DOHH2 (cell line): ENCODE measurements at regions not wholly inside any gene's neighbourhood (a gene's known extent, or its start where the extent isn't known, plus 50 kb on each side); places are given as distances from the start of the nearest gene placed in this dataset.

Experiments
- EZH2phosphoT487 ChIP-seq: fragments of 200-600 bp; sonication (generic); IDR thresholded peaks from 2 replicates; pipeline ENCODE4 v1.6.1; 2017; ENCODE audit warnings: borderline replicate concordance, mild to moderate bottlenecking, antibody characterized with exemption, low read length, moderate library complexity, mixed read lengths
- TF ChIP-seq, protein P1 (sequence below): fragments of 200-600 bp; sonication (generic); IDR thresholded peaks from one replicate; pipeline ENCODE4 v1.5.1; 2014; ENCODE audit warnings: antibody characterized with exemption, mild to moderate bottlenecking, low read depth, low read length; ENCODE audit not compliant: poor library complexity, severe bottlenecking

- TF ChIP-seq, protein P1, sequence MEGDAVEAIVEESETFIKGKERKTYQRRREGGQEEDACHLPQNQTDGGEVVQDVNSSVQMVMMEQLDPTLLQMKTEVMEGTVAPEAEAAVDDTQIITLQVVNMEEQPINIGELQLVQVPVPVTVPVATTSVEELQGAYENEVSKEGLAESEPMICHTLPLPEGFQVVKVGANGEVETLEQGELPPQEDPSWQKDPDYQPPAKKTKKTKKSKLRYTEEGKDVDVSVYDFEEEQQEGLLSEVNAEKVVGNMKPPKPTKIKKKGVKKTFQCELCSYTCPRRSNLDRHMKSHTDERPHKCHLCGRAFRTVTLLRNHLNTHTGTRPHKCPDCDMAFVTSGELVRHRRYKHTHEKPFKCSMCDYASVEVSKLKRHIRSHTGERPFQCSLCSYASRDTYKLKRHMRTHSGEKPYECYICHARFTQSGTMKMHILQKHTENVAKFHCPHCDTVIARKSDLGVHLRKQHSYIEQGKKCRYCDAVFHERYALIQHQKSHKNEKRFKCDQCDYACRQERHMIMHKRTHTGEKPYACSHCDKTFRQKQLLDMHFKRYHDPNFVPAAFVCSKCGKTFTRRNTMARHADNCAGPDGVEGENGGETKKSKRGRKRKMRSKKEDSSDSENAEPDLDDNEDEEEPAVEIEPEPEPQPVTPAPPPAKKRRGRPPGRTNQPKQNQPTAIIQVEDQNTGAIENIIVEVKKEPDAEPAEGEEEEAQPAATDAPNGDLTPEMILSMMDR, result no peak
- no peak for TF ChIP-seq EZH2phosphoT487
Observed at GRCh38 chr2:138830547-138830946, 50.4 kb upstream of the NXPH2 start.
